Ascending aorta (tissue), 2 donors: ENCODE measurements at regions not wholly inside any gene's neighbourhood (a gene's known extent, or its start where the extent isn't known, plus 50 kb on each side); places are given as distances from the start of the nearest gene placed in this dataset.

Source experiments
- DNase-seq, 2 donors: peaks; one replicate each; pipeline ENCODE4 v3.0.0-alpha.2; 2019; ENCODE audit warnings: low spot score in 2 of 2
- H3K27ac ChIP-seq, 2 donors: fragments of 200-600 bp; sonication (generic); one replicate each; pipeline ENCODE4 v1.5.1; 2016 to 2017; ENCODE audit warnings: mild to moderate bottlenecking in 1 of 2
- H3K27me3 ChIP-seq: fragments of 200-600 bp; sonication (generic); one replicate; pipeline ENCODE4 v1.5.1; 2017
- H3K36me3 ChIP-seq, 2 donors: fragments of 200-600 bp; sonication (generic); one replicate each; pipeline ENCODE4 v1.5.1; 2016
- H3K4me1 ChIP-seq, 2 donors: fragments of 200-600 bp; sonication (generic); one replicate each; pipeline ENCODE4 v1.5.1; 2016 to 2017; ENCODE audit warnings: mild to moderate bottlenecking in 1 of 2
- H3K4me3 ChIP-seq, 2 donors: fragments of 200-600 bp; sonication (generic); one replicate each; pipeline ENCODE4 v1.5.1; 2016 to 2017; ENCODE audit warnings: mild to moderate bottlenecking in 1 of 2
- H3K9me3 ChIP-seq, 2 donors: fragments of 200-600 bp; sonication (generic); one replicate each; pipeline ENCODE4 v1.5.1; 2016
- intact Hi-C: fragments of 100-400 bp; cut with DNase I; formaldehyde crosslinking; loops from one replicate; pipeline ENCODE4 v1.15.1; 2023
- TF ChIP-seq, protein P1 (sequence below), 3 experiments: fragments of 200-600 bp in 2 of 3; fragments of 450-650 bp in 1 of 3; sonication (generic) in 2 of 3; IDR thresholded peaks; one replicate each; pipeline ENCODE4 v1.5.1; 2016 to 2019; ENCODE audit warnings: antibody characterized with exemption in 3 of 3, mild to moderate bottlenecking in 1 of 3, moderate library complexity in 1 of 3

- intact Hi-C loops: no loop called here
- TF ChIP-seq, protein P1, sequence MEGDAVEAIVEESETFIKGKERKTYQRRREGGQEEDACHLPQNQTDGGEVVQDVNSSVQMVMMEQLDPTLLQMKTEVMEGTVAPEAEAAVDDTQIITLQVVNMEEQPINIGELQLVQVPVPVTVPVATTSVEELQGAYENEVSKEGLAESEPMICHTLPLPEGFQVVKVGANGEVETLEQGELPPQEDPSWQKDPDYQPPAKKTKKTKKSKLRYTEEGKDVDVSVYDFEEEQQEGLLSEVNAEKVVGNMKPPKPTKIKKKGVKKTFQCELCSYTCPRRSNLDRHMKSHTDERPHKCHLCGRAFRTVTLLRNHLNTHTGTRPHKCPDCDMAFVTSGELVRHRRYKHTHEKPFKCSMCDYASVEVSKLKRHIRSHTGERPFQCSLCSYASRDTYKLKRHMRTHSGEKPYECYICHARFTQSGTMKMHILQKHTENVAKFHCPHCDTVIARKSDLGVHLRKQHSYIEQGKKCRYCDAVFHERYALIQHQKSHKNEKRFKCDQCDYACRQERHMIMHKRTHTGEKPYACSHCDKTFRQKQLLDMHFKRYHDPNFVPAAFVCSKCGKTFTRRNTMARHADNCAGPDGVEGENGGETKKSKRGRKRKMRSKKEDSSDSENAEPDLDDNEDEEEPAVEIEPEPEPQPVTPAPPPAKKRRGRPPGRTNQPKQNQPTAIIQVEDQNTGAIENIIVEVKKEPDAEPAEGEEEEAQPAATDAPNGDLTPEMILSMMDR (IDR thresholded peaks at IDR 0.05): no peak
These were observed 494.3 kb upstream of the ATXN7L3B start for GRCh38 chr12:74043343-74043742.

GRCh38 chr12:74049348-74049747 lies 488.3 kb upstream of the ATXN7L3B start:
- Histone ChIP-seq H3K27me3 (no peaks in the 10 kb centered on the region), H3K36me3 (no peaks in the 10 kb centered on the region), H3K4me3 (no peak overlapping the region), H3K27ac (no peak overlapping the region), H3K4me1 (no peaks in the 10 kb centered on the region), H3K9me3 (no peaks in the 10 kb centered on the region)
- TF ChIP-seq, protein P1 (IDR thresholded peaks at IDR 0.05): no peak
- no peak for DNase-seq
- intact Hi-C loops: no loop called here

More at GRCh38 chr12:74043343-74043742, 494.3 kb upstream of the ATXN7L3B start:
- DNase-seq: no peak
- Histone ChIP-seq H3K36me3 (no peaks in the 10 kb centered on the region), H3K4me1 (no peaks in the 10 kb centered on the region), H3K27me3 (no peaks in the 10 kb centered on the region), H3K9me3 (no peaks in the 10 kb centered on the region), H3K27ac (no peak overlapping the region), H3K4me3 (no peak overlapping the region)

- DNase-seq: no peak
- H3K9me3 ChIP-seq: no peaks in the 10 kb centered on the region
- no peak overlapping the region for H3K27ac ChIP-seq
- intact Hi-C loops: no loop called here
- TF ChIP-seq, protein P1 (IDR thresholded peaks at IDR 0.05): no peak
- H3K36me3 ChIP-seq: no peaks in the 10 kb centered on the region
- H3K4me1 ChIP-seq: no peaks in the 10 kb centered on the region
- no peaks in the 10 kb centered on the region for H3K27me3 ChIP-seq
- H3K4me3 ChIP-seq: no peak overlapping the region
These were observed 485.8 kb upstream of the ATXN7L3B start for GRCh38 chr12:74051848-74052247.

DNA sequence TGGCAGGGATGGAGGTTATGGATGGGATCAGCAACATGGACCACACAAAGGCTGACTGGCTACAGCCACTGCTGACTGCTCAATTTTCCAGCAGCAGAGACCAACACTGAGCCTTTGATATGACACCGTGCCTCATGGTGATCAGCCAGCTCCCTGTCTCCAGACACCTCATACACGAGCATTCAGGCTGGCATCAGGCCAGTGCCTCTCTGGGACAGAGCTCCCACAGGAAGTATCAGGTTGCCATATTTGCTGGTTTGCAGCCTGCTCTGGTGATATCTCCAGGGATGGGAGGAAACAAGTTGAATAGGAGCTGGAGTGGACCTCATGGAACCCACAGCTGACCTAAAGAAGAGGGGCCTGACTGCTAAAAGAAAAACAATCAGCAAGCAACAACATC lies 471.2 kb upstream of the ATXN7L3B start:
- H3K4me3 ChIP-seq: no peak overlapping the region
- no peaks in the 10 kb centered on the region for H3K36me3 ChIP-seq
- no peak overlapping the region for H3K27ac ChIP-seq
- H3K9me3 ChIP-seq: no peaks in the 10 kb centered on the region
- H3K4me1 ChIP-seq: no peaks in the 10 kb centered on the region
- TF ChIP-seq, protein P1 (IDR thresholded peaks at IDR 0.05): no peak
- no peaks in the 10 kb centered on the region for H3K27me3 ChIP-seq
- intact Hi-C loops: no loop called here
- DNase-seq: no peak

GRCh38 chr12:74071182-74071581 lies 466.5 kb upstream of the ATXN7L3B start:
- no peaks in the 10 kb centered on the region for H3K9me3 ChIP-seq
- no peaks in the 10 kb centered on the region for H3K4me1 ChIP-seq
- no peak overlapping the region for H3K27ac ChIP-seq
- no peak for DNase-seq
- intact Hi-C loops: no loop called here
- TF ChIP-seq, protein P1 (IDR thresholded peaks at IDR 0.05): no peak
- H3K4me3 ChIP-seq: no peak overlapping the region
- no peaks in the 10 kb centered on the region for H3K27me3 ChIP-seq
- no peaks in the 10 kb centered on the region for H3K36me3 ChIP-seq

DNA sequence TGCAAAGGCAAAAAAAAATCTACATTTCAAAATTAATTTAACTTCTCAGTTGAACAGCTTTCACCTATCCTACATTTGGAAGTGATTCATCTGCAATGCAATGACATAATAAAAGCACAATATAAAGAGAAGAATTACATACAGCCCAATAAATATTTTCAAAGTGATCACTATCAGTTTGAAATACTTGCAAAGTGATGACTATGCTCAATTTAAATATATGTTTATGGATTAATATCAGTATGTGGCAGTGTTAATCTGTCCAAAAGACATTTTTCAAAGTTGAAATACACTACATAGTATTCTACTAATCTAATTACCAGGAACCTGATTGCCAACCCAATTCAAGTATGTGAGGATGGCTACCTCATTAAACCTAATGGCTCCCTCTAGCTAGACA lies 460.7 kb upstream of the ATXN7L3B start:
- TF ChIP-seq, protein P1 (IDR thresholded peaks at IDR 0.05): no peak
- intact Hi-C loops: no loop called here
- no peaks in the 10 kb centered on the region for H3K4me1 ChIP-seq
- no peak for DNase-seq
- H3K27me3 ChIP-seq: no peaks in the 10 kb centered on the region
- no peaks in the 10 kb centered on the region for H3K36me3 ChIP-seq
- no peak overlapping the region for H3K27ac ChIP-seq
- no peaks in the 10 kb centered on the region for H3K9me3 ChIP-seq
- H3K4me3 ChIP-seq: no peak overlapping the region
